Stimulated activated CD8-positive, alpha-beta memory T cell treated with anti-CD3 and anti-CD28 coated beads, Interleukin-2, amount 100 ng/mL, for 48 hours (primary cell): ENCODE measurements at regions not wholly inside any gene's neighbourhood (a gene's known extent, or its start where the extent isn't known, plus 50 kb on each side); places are given as distances from the start of the nearest gene placed in this dataset.

Source experiments
- DNase-seq, 2 donors: peaks; one replicate each; pipeline ENCODE4 v3.0.0-alpha.2; 2020; ENCODE audit warnings: low read depth in 2 of 2

- no peak for DNase-seq
These were observed 451.3 kb downstream of the FOXG1 start for GRCh38 chr14:29217813-29218450.

DNA sequence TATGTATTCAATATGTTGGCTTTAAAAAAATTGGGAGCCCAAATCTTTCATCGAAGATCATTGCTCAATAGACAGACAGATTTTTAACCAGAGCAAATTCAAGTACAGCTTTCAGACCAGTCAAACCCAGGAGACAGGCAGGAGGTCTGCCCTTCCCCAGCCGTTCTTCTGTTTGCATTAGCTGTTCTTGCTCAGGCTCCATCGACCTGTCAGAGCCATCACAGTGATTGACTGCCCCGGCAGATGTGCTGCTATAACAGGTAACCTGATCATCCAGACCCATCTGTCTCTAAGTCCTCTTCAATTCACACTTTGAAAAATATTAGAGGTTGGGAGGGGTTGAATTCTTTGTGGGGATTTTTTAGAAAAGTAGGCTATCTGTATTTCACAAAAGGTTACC lies 453.5 kb downstream of the FOXG1 start:
- no peak for DNase-seq

DNA sequence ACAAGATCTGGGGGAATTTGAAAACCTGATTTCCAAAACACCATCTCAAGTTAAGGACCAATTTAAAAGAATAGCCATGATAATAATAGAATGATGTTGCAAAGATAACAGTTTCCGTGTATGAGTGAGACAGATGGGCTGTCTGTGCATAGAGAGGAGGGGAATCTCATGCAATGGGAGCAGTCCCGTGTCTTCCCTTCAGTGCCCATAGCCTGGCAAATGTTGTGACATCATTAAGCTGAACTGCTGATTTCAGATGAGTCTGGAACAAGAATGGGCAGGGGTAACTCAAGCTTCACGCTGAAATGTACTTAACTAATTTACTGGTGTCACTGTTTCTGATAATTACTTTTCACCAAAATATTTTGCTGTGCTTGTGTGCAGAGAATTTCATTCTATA lies 454.0 kb downstream of the FOXG1 start:
- no peak for DNase-seq

DNA sequence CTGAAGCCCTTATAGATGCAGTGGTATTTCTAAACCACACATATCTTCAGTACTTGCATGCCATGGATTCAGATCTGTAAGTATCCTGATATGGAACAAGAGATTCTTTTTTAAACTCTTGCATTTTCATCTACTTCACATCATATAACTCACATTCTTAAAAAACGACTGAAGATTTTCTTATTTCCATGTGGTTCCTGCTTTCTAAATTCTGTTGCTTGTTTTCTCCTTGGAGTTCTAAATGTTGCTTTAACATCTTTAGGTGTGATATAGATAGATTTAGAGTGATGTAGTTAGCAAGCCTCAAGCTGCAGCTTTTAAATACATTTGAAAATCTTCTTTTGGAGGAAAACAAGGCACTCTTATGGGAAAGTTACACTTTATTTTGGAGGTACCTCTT lies 455.4 kb downstream of the FOXG1 start:
- DNase-seq = no peak

GRCh38 chr14:29222671-29223268 lies 456.2 kb downstream of the FOXG1 start:
- DNase-seq = no peak

GRCh38 chr14:29223947-29224346 lies 457.4 kb downstream of the FOXG1 start:
- no peak for DNase-seq

DNA sequence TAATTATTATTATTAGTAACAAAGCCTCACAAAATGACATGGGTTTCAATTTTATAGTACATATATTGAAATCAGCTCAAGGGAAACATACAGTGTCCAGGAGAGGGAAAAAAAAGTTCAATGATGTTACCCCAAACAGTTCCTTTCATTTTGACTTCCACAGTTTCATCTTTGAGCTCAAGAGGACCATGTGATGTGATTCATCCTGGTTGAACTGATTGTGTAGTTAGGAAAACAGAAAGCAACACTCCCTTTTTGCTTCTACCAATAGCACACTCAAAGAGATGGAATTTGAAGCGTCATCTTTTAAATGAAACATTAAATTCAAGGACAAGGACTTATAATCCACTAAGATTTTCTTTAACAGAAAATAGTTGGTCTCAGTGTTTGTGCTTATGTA lies 461.0 kb downstream of the FOXG1 start:
- no peak for DNase-seq

DNA sequence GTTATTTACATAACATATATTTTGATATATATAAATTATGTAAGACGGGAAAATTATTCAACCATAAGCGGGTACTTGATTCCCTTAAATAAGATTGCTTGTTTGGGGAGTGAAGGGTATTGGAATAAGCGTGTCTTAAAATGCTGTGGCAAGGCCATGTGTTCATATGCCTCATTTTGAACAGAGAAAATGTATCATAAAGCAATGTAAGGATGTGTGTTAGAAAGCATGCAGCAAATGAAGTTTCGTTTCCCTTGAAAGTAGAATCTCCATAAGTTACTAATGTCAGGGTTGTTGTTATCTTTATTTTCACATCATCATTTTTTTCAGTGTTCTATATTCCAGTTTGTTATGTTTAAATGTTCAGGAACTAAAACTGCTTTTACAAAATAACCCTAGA lies 465.6 kb downstream of the FOXG1 start:
- no peak for DNase-seq

DNA sequence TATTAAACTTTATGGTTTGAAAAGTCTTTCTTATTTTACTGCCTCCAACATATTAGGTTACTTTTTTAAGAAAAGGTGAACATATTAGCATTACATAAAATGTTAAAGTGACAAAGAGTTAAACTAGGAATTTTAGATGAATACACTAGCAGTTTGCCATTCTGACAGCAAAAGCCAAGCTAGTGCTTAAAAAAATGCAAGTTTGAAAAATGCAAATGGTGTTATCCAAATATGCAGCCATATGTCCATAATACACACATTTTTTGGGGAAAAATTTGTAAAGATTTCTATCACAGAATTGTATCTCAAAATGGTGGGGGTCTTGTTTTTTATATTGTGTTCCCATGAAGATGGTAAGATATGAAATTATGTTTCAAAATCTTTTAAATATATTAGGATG lies 466.1 kb downstream of the FOXG1 start:
- DNase-seq = no peak

GRCh38 chr14:29233188-29233587 lies 466.6 kb downstream of the FOXG1 start:
- DNase-seq = no peak

GRCh38 chr14:29235991-29236390 lies 469.4 kb downstream of the FOXG1 start:
- DNase-seq = no peak

DNA sequence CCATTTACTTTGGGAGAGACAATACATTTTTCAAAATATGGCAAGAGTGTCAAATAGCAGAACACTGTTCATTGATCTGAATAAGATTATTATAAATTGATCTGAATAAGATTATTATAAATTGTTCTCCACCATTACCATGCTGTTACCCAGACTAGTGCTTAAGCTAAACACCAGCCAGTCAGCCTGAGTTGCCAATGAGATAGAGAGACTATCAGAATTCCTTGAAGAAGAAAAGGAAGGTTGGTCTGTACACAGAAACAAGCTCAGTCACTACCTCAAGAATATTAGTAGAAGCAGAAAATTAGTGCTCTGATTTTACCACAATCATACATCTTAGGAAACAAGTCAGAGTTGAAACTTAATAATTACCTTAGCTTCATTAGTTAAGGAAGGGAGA lies 469.8 kb downstream of the FOXG1 start:
- DNase-seq = no peak

DNA sequence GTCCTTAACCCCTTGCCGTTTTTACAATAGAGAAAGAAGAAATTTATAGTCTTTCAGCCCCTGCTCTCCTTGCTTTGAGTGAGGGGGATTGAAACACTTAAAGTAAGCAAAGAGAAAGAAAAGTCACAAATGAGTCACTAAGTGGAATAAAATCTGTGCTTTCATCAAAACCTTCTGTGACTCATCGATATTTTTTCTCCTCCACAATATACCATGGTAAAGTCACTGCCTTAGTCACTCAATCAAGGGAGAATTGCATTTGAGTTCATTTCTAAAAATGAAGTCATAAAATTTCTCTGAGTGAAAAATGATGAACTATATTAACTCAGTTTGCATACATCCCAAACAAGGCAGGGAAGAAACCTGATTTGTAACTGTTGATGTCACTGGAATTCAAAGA lies 470.3 kb downstream of the FOXG1 start:
- no peak for DNase-seq

GRCh38 chr14:29240066-29240465 lies 473.5 kb downstream of the FOXG1 start:
- no peak for DNase-seq

- DNase-seq = no peak
These were observed 476.5 kb downstream of the FOXG1 start for GRCh38 chr14:29242755-29243754.

DNA sequence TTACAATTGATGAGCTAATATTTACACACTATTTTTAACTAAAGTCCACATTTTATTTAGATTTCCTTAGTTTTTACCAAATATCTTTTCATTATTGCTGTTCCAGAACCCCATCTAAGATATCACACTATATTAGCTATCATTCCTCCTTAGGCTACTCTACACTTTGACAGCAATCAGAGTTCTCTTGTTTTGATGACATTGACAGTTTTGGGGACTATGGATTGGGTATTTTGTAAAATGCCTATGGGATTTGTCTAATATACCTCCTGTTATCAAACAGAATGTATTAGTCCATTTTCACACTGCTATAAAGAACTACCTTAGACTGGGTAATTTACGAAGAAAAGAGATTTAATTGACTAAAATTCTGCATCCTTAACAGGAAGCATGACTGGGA lies 489.1 kb downstream of the FOXG1 start:
- DNase-seq = no peak

- DNase-seq = no peak
These were observed 496.4 kb downstream of the FOXG1 start for GRCh38 chr14:29262979-29263378.

GRCh38 chr14:29264865-29265264 lies 498.3 kb downstream of the FOXG1 start:
- DNase-seq = no peak

DNA sequence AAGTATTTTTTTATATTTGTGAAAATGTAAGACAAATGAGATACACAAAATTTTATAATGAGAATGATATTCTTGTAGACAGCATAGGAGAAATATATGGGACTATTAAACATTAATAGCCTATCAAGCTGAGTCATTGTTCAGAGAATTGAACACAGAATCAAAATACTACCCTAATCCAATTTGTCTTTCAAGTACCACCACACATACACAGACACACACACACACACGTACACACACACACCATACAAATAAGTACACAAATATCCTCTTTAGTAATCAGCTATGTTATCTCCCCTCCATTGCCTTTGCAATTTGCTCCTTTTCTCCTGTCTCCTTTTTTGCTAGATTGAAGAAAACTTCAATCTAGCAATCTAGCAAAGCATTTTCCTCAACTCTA lies 499.3 kb downstream of the FOXG1 start:
- no peak for DNase-seq

DNA sequence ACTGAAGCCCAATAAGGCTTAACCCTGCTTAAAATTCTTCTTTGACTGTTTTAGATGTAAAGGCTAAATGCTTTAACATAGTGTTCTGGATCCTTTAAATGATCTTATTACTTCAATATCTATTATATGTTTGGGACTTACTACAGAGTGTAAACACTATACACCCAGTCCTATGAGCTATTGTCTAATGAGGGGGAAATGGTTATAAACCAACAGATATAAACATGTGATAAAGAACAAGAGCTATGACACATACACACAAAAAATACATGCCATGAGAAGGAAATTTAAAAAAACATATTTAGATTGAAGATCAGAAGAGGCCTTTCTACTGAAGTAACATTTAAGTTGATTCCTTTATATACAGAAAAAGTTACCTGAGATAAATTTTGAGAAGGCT lies 505.1 kb downstream of the FOXG1 start:
- no peak for DNase-seq

DNA sequence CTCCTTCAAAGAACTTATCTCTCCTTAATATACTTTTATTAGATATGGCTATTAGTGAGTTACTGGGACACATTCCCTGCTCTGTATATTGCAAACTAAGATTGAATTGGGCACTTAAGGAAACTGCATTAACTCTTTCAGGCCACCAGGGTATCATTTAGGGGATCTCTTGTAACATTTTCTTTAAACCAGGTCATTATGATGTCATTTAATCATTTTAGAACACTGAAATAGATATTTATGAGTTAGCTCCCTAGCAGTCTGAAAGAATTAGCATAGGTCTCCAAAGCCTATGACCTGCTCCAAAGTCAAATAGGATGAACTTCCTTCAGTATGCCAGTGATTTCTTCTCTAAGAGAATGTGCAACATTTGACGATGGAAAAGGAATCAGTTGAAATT lies 506.9 kb downstream of the FOXG1 start:
- no peak for DNase-seq

GRCh38 chr14:29274890-29275596 lies 508.5 kb downstream of the FOXG1 start:
- DNase-seq = no peak
